ENCODE measurements at regions not wholly inside any gene's neighbourhood (a gene's known extent, or its start where the extent isn't known, plus 50 kb on each side); places are given as distances from the start of the nearest gene placed in this dataset.

- TF ChIP-seq ZNF274 (IDR thresholded peaks at IDR 0.05; ENCODE audit: low read depth, low read length) = no peak
- no peak for TF ChIP-seq YY1 (IDR thresholded peaks at IDR 0.05; ENCODE audit: insufficient read depth, insufficient read length)
Measured at GRCh38 chr18:38811209-38811608, 1245.6 kb upstream of the CELF4 start.

Data from NT2/D1 (cell line).